ENCODE measurements at regions not wholly inside any gene's neighbourhood (a gene's known extent, or its start where the extent isn't known, plus 50 kb on each side); places are given as distances from the start of the nearest gene placed in this dataset.

GRCh38 chr5:125026867-125027731 is 280.7 kb upstream of the ZNF608 start:
- TF ChIP-seq ZBTB7A (IDR thresholded peaks at IDR 0.05; ENCODE audit: low read depth), result no peak
- TF ChIP-seq CEBPB (IDR thresholded peaks at IDR 0.05), result peak; percentile 93
- peak; percentile 38; the same call in 1 of the 2 replicates for TF ChIP-seq TCF12 (IDR thresholded peaks at IDR 0.05; ENCODE audit: low read depth)
- no peak for TF ChIP-seq USF1 (IDR thresholded peaks at IDR 0.05)
- no peak for TF ChIP-seq CREB1 (IDR thresholded peaks at IDR 0.05; ENCODE audit: low read depth)
- TF ChIP-seq RAD21 (IDR thresholded peaks at IDR 0.05; ENCODE audit: low read depth), result no peak
- TF ChIP-seq TEAD4 (IDR thresholded peaks at IDR 0.05), result no peak; the same call in 1 of the 2 replicates

- TF ChIP-seq FOXM1 (IDR thresholded peaks at IDR 0.05; ENCODE audit: borderline replicate concordance, low read depth) (no peak), USF1 (IDR thresholded peaks at IDR 0.05) (no peak), REST (IDR thresholded peaks at IDR 0.05; ENCODE audit: low read depth) (no peak), RAD21 (IDR thresholded peaks at IDR 0.05; ENCODE audit: low read depth) (no peak), EP300 (IDR thresholded peaks at IDR 0.05; ENCODE audit: borderline replicate concordance) (no peak), CREB1 (IDR thresholded peaks at IDR 0.05; ENCODE audit: low read depth) (no peak), MAX (IDR thresholded peaks at IDR 0.05) (no peak), YY1 (IDR thresholded peaks at IDR 0.05; ENCODE audit: low read depth) (no peak), EGR1 (IDR thresholded peaks at IDR 0.05) (no peak), TCF12 (IDR thresholded peaks at IDR 0.05; ENCODE audit: low read depth) (no peak), ZBTB7A (IDR thresholded peaks at IDR 0.05; ENCODE audit: low read depth) (no peak)
Observed at GRCh38 chr5:125032286-125032685, 285.8 kb upstream of the ZNF608 start.

GRCh38 chr5:125033602-125034001 is 287.2 kb upstream of the ZNF608 start:
- TF ChIP-seq CREB1 (IDR thresholded peaks at IDR 0.05; ENCODE audit: low read depth) (no peak), TCF12 (IDR thresholded peaks at IDR 0.05; ENCODE audit: low read depth) (no peak), FOXM1 (IDR thresholded peaks at IDR 0.05; ENCODE audit: borderline replicate concordance, low read depth) (no peak), ZBTB7A (IDR thresholded peaks at IDR 0.05; ENCODE audit: low read depth) (no peak), CEBPB (IDR thresholded peaks at IDR 0.05) (no peak), TEAD4 (IDR thresholded peaks at IDR 0.05) (no peak), NFIC (IDR thresholded peaks at IDR 0.05) (no peak), MAX (IDR thresholded peaks at IDR 0.05) (no peak), REST (IDR thresholded peaks at IDR 0.05; ENCODE audit: low read depth) (no peak), EGR1 (IDR thresholded peaks at IDR 0.05) (no peak)

- no peak for TF ChIP-seq USF1 (IDR thresholded peaks at IDR 0.05)
- no peak for TF ChIP-seq CREB1 (IDR thresholded peaks at IDR 0.05; ENCODE audit: low read depth)
- TF ChIP-seq CEBPB (IDR thresholded peaks at IDR 0.05), result no peak
- TF ChIP-seq TEAD4 (IDR thresholded peaks at IDR 0.05), result no peak
- TF ChIP-seq NFIC (IDR thresholded peaks at IDR 0.05), result peak; percentile 42; the same call in 1 of the 2 replicates
Observed at GRCh38 chr5:125034331-125034730, 287.9 kb upstream of the ZNF608 start.

GRCh38 chr5:125036494-125036893 is 290.1 kb upstream of the ZNF608 start:
- TF ChIP-seq FOXM1 (IDR thresholded peaks at IDR 0.05; ENCODE audit: borderline replicate concordance, low read depth) (no peak), CREB1 (IDR thresholded peaks at IDR 0.05; ENCODE audit: low read depth) (no peak), RAD21 (IDR thresholded peaks at IDR 0.05; ENCODE audit: low read depth) (no peak), TEAD4 (IDR thresholded peaks at IDR 0.05) (no peak), ZBTB7A (IDR thresholded peaks at IDR 0.05; ENCODE audit: low read depth) (no peak), YY1 (IDR thresholded peaks at IDR 0.05; ENCODE audit: low read depth) (no peak), USF1 (IDR thresholded peaks at IDR 0.05) (no peak), MAX (IDR thresholded peaks at IDR 0.05) (no peak), CEBPB (IDR thresholded peaks at IDR 0.05) (no peak), TCF12 (IDR thresholded peaks at IDR 0.05; ENCODE audit: low read depth) (no peak), REST (IDR thresholded peaks at IDR 0.05; ENCODE audit: low read depth) (no peak), NFIC (IDR thresholded peaks at IDR 0.05) (no peak)
